Right lobe of liver (tissue), 6 donors: ENCODE measurements at regions not wholly inside any gene's neighbourhood (a gene's known extent, or its start where the extent isn't known, plus 50 kb on each side); places are given as distances from the start of the nearest gene placed in this dataset.

ENCODE experiments used
- ATAC-seq, 4 donors: fragments of 200-7000 bp; cut with Tn5 transposase; one replicate each; pipeline ENCODE4 v1.9.1; 2020; ENCODE audit warnings: mild to moderate bottlenecking in 4 of 4, moderate library complexity in 4 of 4
- DNase-seq, 3 donors: peaks; one replicate each; pipeline ENCODE4 v3.0.0-alpha.2; 2020
- H3K27ac ChIP-seq, 3 donors: fragments of 200-600 bp; one replicate each; pipeline ENCODE4 v1.8.0; 2022
- H3K27me3 ChIP-seq, 2 donors: fragments of 200-600 bp; one replicate each; pipeline ENCODE4 v1.8.0; 2022
- H3K36me3 ChIP-seq, 4 donors: fragments of 200-600 bp; sonication (generic) in 1 of 4; one replicate each; pipeline versions ENCODE4 v1.5.1 to v1.8.0; 2017 to 2022; ENCODE audit warnings: control low read depth in 1 of 4
- H3K4me1 ChIP-seq, 4 donors: fragments of 200-600 bp; sonication (generic) in 1 of 4; one replicate each; pipeline versions ENCODE4 v1.5.1 to v1.8.0; 2017 to 2022; ENCODE audit warnings: control low read depth in 1 of 4
- H3K4me3 ChIP-seq, 3 donors: fragments of 200-600 bp; one replicate each; pipeline ENCODE4 v1.8.0; 2022
- H3K9me3 ChIP-seq, 4 donors: fragments of 200-600 bp; sonication (generic) in 1 of 4; one replicate each; pipeline versions ENCODE4 v1.5.1 to v1.8.0; 2017 to 2022; ENCODE audit warnings: control low read depth in 1 of 4
- CTCF ChIP-seq, 4 donors: fragments of 200-600 bp in 3 of 4; fragments of 450-650 bp in 1 of 4; IDR thresholded peaks; one replicate each; pipeline versions ENCODE4 v1.5.1 to v1.8.0; 2016 to 2022; ENCODE audit warnings: antibody characterized with exemption in 4 of 4, mild to moderate bottlenecking in 2 of 4
- POLR2A ChIP-seq: fragments of 450-650 bp; IDR thresholded peaks from one replicate; pipeline ENCODE4 v1.6.1; 2017; ENCODE audit warnings: antibody characterized with exemption, mild to moderate bottlenecking
- WGBS: methylation state at CpG from one replicate; pipeline ENCODE4 v1.1.6; 2018; ENCODE audit warnings: low coverage, low lambda C conversion rate; ENCODE audit not compliant: insufficient coverage; ENCODE audit errors: missing lambda C conversion rate; 5-methylcytosine and 5-hydroxymethylcytosine counted together
- intact Hi-C, 2 donors: fragments of 100-400 bp; cut with DNase I; formaldehyde crosslinking; loops; one replicate each; pipeline versions ENCODE4 v1.11.2 to v1.14.1; 2022
- donor health status: DM: no; HTN: yes; CAD: no.
- donor health status: DM: no; HTN: no; CAD: no.
- donor health status: DM: no; HTN: no; CAD: no.
- donor health status: DM: no; HTN: yes; CAD: no.
- donor health status: DM: no; HTN: yes; CAD: no.

GRCh38 chr4:153111426-153112040, 92.7 kb upstream of the TRIM2 start:
- no peak overlapping the region for H3K27ac ChIP-seq
- no peaks in the 10 kb centered on the region for H3K27me3 ChIP-seq
- H3K9me3 ChIP-seq, result no peaks in the 10 kb centered on the region
- ATAC-seq, result no peak
- no peak for TF ChIP-seq POLR2A
- no peak for TF ChIP-seq CTCF (IDR thresholded peaks at IDR 0.05)
- no peaks in the 10 kb centered on the region for H3K4me1 ChIP-seq
- no peaks in the 10 kb centered on the region for H3K36me3 ChIP-seq
- DNase-seq, result no peak
- 87% methylated on average over 8 of the region's 10 CpGs for WGBS
- no peak overlapping the region for H3K4me3 ChIP-seq
- intact Hi-C loops, result no loop called here

- Histone ChIP-seq H3K9me3 (no peaks in the 10 kb centered on the region), H3K4me1 (no peaks in the 10 kb centered on the region), H3K27me3 (no peaks in the 10 kb centered on the region), H3K27ac (no peak overlapping the region), H3K4me3 (no peak overlapping the region), H3K36me3 (no peaks in the 10 kb centered on the region)
- WGBS, result 55% methylated on average over 4 of the region's 10 CpGs
- peak in 1 of 4 donors; percentile 24 for ATAC-seq
- DNase-seq, result no peak
- intact Hi-C loops, result no loop called here
- TF ChIP-seq CTCF (IDR thresholded peaks at IDR 0.05) (no peak), POLR2A (no peak)
These were observed 92.2 kb upstream of the TRIM2 start for GRCh38 chr4:153112041-153112441.

GRCh38 chr4:153113061-153113837, 91.0 kb upstream of the TRIM2 start:
- Histone ChIP-seq H3K27ac (no peak overlapping the region), H3K4me1 (no peaks in the 10 kb centered on the region), H3K27me3 (no peaks in the 10 kb centered on the region), H3K36me3 (no peaks in the 10 kb centered on the region), H3K9me3 (no peaks in the 10 kb centered on the region), H3K4me3 (no peak overlapping the region)
- WGBS, result 78% methylated on average over 8 of the region's 8 CpGs
- DNase-seq (no peak), ATAC-seq (no peak)
- intact Hi-C loops, result no loop called here
- TF ChIP-seq POLR2A, result no peak

GRCh38 chr4:153113838-153114105, 90.5 kb upstream of the TRIM2 start:
- no peak for ATAC-seq
- intact Hi-C loops, result no loop called here
- no peaks in the 10 kb centered on the region for H3K4me1 ChIP-seq
- no peak overlapping the region for H3K27ac ChIP-seq
- no peak overlapping the region for H3K4me3 ChIP-seq
- H3K9me3 ChIP-seq, result no peaks in the 10 kb centered on the region
- DNase-seq, result no peak
- H3K36me3 ChIP-seq, result no peaks in the 10 kb centered on the region
- H3K27me3 ChIP-seq, result no peaks in the 10 kb centered on the region
- 43% methylated on average over 2 of the region's 5 CpGs for WGBS
- TF ChIP-seq POLR2A (no peak), CTCF (IDR thresholded peaks at IDR 0.05) (no peak)

- Histone ChIP-seq H3K4me1 (no peaks in the 10 kb centered on the region), H3K9me3 (no peaks in the 10 kb centered on the region), H3K36me3 (no peaks in the 10 kb centered on the region), H3K4me3 (no peak overlapping the region), H3K27ac (no peak overlapping the region), H3K27me3 (no peaks in the 10 kb centered on the region)
- no peak for TF ChIP-seq POLR2A
- no peak for TF ChIP-seq CTCF (IDR thresholded peaks at IDR 0.05)
- WGBS, result 78% methylated on average over 7 of the region's 11 CpGs
- intact Hi-C loops, result no loop called here
- ATAC-seq (no peak), DNase-seq (no peak)
These were observed 89.4 kb upstream of the TRIM2 start for GRCh38 chr4:153114771-153115321.
